Naive thymus-derived CD4-positive, alpha-beta T cell (primary cell): ENCODE measurements at regions not wholly inside any gene's neighbourhood (a gene's known extent, or its start where the extent isn't known, plus 50 kb on each side); places are given as distances from the start of the nearest gene placed in this dataset.
A peak's percentile ranks its signal among the peaks of the same experiment; 100 is the strongest.

Experiments
- ATAC-seq: fragments of 150-1000 bp; cut with Tn5 transposase; 2 replicates; pipeline ENCODE4 v1.10.0; 2021; ENCODE audit warnings: mild to moderate bottlenecking, moderate library complexity
- CTCF ChIA-PET: fragments of 350-600 bp; sonication (Branson Sonifier 250); formaldehyde crosslinking; loops from one replicate; lab custom pipeline; 2021; ENCODE audit warnings: antibody characterized with exemption; lab: Charles Lee
- POLR2A ChIA-PET: fragments of 350-600 bp; sonication (Branson Sonifier 250); formaldehyde crosslinking; loops from one replicate; lab custom pipeline; 2021; ENCODE audit warnings: antibody characterized with exemption, inconsistent platforms; lab: Charles Lee
- DNase-seq, 9 donors: peaks; one replicate each; pipeline versions ENCODE4 v3.0.0 to v3.0.0-alpha.2; 2020 to 2022; ENCODE audit warnings: mixed read lengths in 1 of 9
- H3K27ac ChIP-seq: one replicate; pipeline ENCODE4 v1.7.0; 2013; ENCODE audit warnings: mild to moderate bottlenecking, low read depth, low read length, moderate library complexity
- H3K27me3 ChIP-seq, 2 donors: one replicate each; pipeline ENCODE4 v1.7.0; 2013; ENCODE audit warnings: low read length in 2 of 2, mild to moderate bottlenecking in 2 of 2, moderate library complexity in 2 of 2; ENCODE audit not compliant: control insufficient read depth in 2 of 2, insufficient read depth in 2 of 2
- H3K36me3 ChIP-seq, 3 experiments: 1 replicate in 2 of 3; 2 replicates in 1 of 3; pipeline ENCODE4 v1.7.0; 2013; ENCODE audit warnings: low read length in 3 of 3, mild to moderate bottlenecking in 3 of 3, moderate library complexity in 1 of 3; ENCODE audit not compliant: insufficient read depth in 3 of 3, control insufficient read depth in 2 of 3
- H3K4me1 ChIP-seq, 2 donors: one replicate each; pipeline ENCODE4 v1.7.0; 2013; ENCODE audit warnings: low read length in 2 of 2, mild to moderate bottlenecking in 2 of 2, moderate library complexity in 1 of 2; ENCODE audit not compliant: control insufficient read depth in 2 of 2, insufficient read depth in 2 of 2
- H3K4me3 ChIP-seq: 2 replicates; pipeline ENCODE4 v1.7.0; 2013; ENCODE audit warnings: mild to moderate bottlenecking, low read length
- H3K9me3 ChIP-seq, 3 experiments: 1 replicate in 2 of 3; 2 replicates in 1 of 3; pipeline ENCODE4 v1.7.0; 2013; ENCODE audit warnings: low read length in 3 of 3; ENCODE audit not compliant: control insufficient read depth in 2 of 3
- H3K27ac Mint-ChIP-seq, 9 donors: one replicate each; pipeline ENCODE4 v1.8.0; 2020 to 2022; ENCODE audit warnings: mixed read lengths in 9 of 9, mild to moderate bottlenecking in 8 of 9, moderate library complexity in 5 of 9, inconsistent platforms in 2 of 9
- H3K27me3 Mint-ChIP-seq, 5 donors: one replicate each; pipeline ENCODE4 v1.8.0; 2021 to 2022; ENCODE audit warnings: mixed read lengths in 5 of 5, mild to moderate bottlenecking in 1 of 5
- H3K36me3 Mint-ChIP-seq, 5 donors: one replicate each; pipeline ENCODE4 v1.8.0; 2020 to 2022; ENCODE audit warnings: mixed read lengths in 5 of 5, mild to moderate bottlenecking in 3 of 5, inconsistent platforms in 1 of 5
- H3K4me1 Mint-ChIP-seq, 7 donors: one replicate each; pipeline ENCODE4 v1.8.0; 2020 to 2022; ENCODE audit warnings: mixed read lengths in 7 of 7, mild to moderate bottlenecking in 3 of 7, inconsistent platforms in 1 of 7
- H3K4me3 Mint-ChIP-seq, 10 donors: one replicate each; pipeline ENCODE4 v1.8.0; 2020 to 2022; ENCODE audit warnings: mild to moderate bottlenecking in 10 of 10, mixed read lengths in 10 of 10, moderate library complexity in 6 of 10, inconsistent platforms in 2 of 10
- H3K9me3 Mint-ChIP-seq, 11 donors: one replicate each; pipeline ENCODE4 v1.8.0; 2020 to 2022; ENCODE audit warnings: mixed read lengths in 11 of 11, mild to moderate bottlenecking in 4 of 11, inconsistent platforms in 1 of 11, moderate library complexity in 1 of 11
- intact Hi-C, 2 donors: fragments of 100-400 bp; cut with micrococcal nuclease; formaldehyde crosslinking; loops; one replicate each; pipeline ENCODE4 v1.15.1; 2023

GRCh38 chr5:94021246-94021645 lies 279.8 kb upstream of the POU5F2 start:
- ATAC-seq (no peak), DNase-seq (no peak)
- ChIA-PET POLR2A (no interaction called here), CTCF (no interaction called here)
- Mint-ChIP-seq H3K4me3 (no peak overlapping the region), H3K9me3 (peaks cover 10 to 56% (median 31%) of the 10 kb centered on the region in 11 donors), H3K27ac (no peak overlapping the region), H3K4me1 (peaks cover 0 to 3% (median 0%) of the 10 kb centered on the region in 7 donors), H3K36me3 (peaks cover 36 to 94% (median 89%) of the 10 kb centered on the region in 5 donors), H3K27me3 (no peaks in the 10 kb centered on the region)
- intact Hi-C loops = no loop called here
- peaks cover 0 to 6% (median 0%) of the 10 kb centered on the region in 3 experiments for H3K9me3 ChIP-seq
- H3K27ac ChIP-seq = no peak overlapping the region
- no peaks in the 10 kb centered on the region for H3K27me3 ChIP-seq
- no peaks in the 10 kb centered on the region for H3K4me1 ChIP-seq
- no peak overlapping the region for H3K4me3 ChIP-seq
- H3K36me3 ChIP-seq = peaks cover 0 to 35% (median 0%) of the 10 kb centered on the region in 3 experiments

- peaks cover 46 to 97% (median 95%) of the 10 kb centered on the region in 5 donors for H3K36me3 Mint-ChIP-seq
- ATAC-seq (no peak), DNase-seq (no peak)
- ChIA-PET POLR2A (no interaction called here), CTCF (no interaction called here)
- Histone ChIP-seq H3K4me3 (no peak overlapping the region), H3K27me3 (no peaks in the 10 kb centered on the region), H3K9me3 (peaks cover 0 to 23% (median 0%) of the 10 kb centered on the region in 3 experiments), H3K36me3 (peaks cover 0 to 28% (median 0%) of the 10 kb centered on the region in 3 experiments), H3K27ac (no peak overlapping the region), H3K4me1 (no peaks in the 10 kb centered on the region)
- intact Hi-C loops = no loop called here
- H3K27ac Mint-ChIP-seq = no peak overlapping the region
- no peak overlapping the region for H3K4me3 Mint-ChIP-seq
- H3K27me3 Mint-ChIP-seq = no peaks in the 10 kb centered on the region
- peaks cover 14 to 90% (median 43%) of the 10 kb centered on the region in 11 donors for H3K9me3 Mint-ChIP-seq
- H3K4me1 Mint-ChIP-seq = peaks cover 0 to 4% (median 0%) of the 10 kb centered on the region in 7 donors
Observed at GRCh38 chr5:94017579-94017978, 276.2 kb upstream of the POU5F2 start.

GRCh38 chr5:94010814-94011213 lies 269.4 kb upstream of the POU5F2 start:
- H3K36me3 ChIP-seq = peaks cover 0 to 7% (median 0%) of the 10 kb centered on the region in 3 experiments
- H3K27me3 ChIP-seq = no peaks in the 10 kb centered on the region
- Mint-ChIP-seq H3K9me3 (peaks cover under 1 to 33% (median 16%) of the 10 kb centered on the region in 11 donors), H3K27ac (no peak overlapping the region), H3K4me1 (peaks cover 0 to 9% (median 4%) of the 10 kb centered on the region in 7 donors), H3K36me3 (peaks cover 27 to 70% (median 56%) of the 10 kb centered on the region in 5 donors), H3K4me3 (no peak overlapping the region), H3K27me3 (no peaks in the 10 kb centered on the region)
- no peak overlapping the region for H3K4me3 ChIP-seq
- intact Hi-C loops = no loop called here
- CTCF ChIA-PET = no interaction called here
- H3K4me1 ChIP-seq = no peaks in the 10 kb centered on the region
- ATAC-seq (no peak), DNase-seq (no peak)
- H3K27ac ChIP-seq = no peak overlapping the region
- POLR2A ChIA-PET = no interaction called here
- peaks cover 0 to 13% (median 0%) of the 10 kb centered on the region in 3 experiments for H3K9me3 ChIP-seq

- intact Hi-C loops = no loop called here
- peaks cover 0 to 7% (median 0%) of the 10 kb centered on the region in 3 experiments for H3K36me3 ChIP-seq
- Mint-ChIP-seq H3K27ac (no peak overlapping the region), H3K36me3 (peaks cover 15 to 66% (median 51%) of the 10 kb centered on the region in 5 donors), H3K4me1 (peaks cover 0 to 9% (median 4%) of the 10 kb centered on the region in 7 donors), H3K4me3 (no peak overlapping the region), H3K9me3 (peaks cover 0 to 25% (median 5%) of the 10 kb centered on the region in 11 donors), H3K27me3 (no peaks in the 10 kb centered on the region)
- DNase-seq (no peak), ATAC-seq (no peak)
- POLR2A ChIA-PET = no interaction called here
- no peaks in the 10 kb centered on the region for H3K27me3 ChIP-seq
- H3K4me3 ChIP-seq = no peak overlapping the region
- CTCF ChIA-PET = no interaction called here
- peaks cover 0 to 2% (median 0%) of the 10 kb centered on the region in 3 experiments for H3K9me3 ChIP-seq
- H3K4me1 ChIP-seq = no peaks in the 10 kb centered on the region
- H3K27ac ChIP-seq = no peak overlapping the region
Observed at GRCh38 chr5:94009161-94009560, 267.8 kb upstream of the POU5F2 start.

GRCh38 chr5:93998951-93999455 lies 257.6 kb upstream of the POU5F2 start:
- no peaks in the 10 kb centered on the region for H3K36me3 ChIP-seq
- no peaks in the 10 kb centered on the region for H3K9me3 ChIP-seq
- POLR2A ChIA-PET = no interaction called here
- H3K4me3 Mint-ChIP-seq = no peak overlapping the region
- intact Hi-C loops = no loop called here
- ATAC-seq (no peak), DNase-seq (no peak)
- no peaks in the 10 kb centered on the region for H3K4me1 ChIP-seq
- no peak overlapping the region for H3K27ac Mint-ChIP-seq
- H3K36me3 Mint-ChIP-seq = peaks cover 9 to 61% (median 41%) of the 10 kb centered on the region in 5 donors
- peaks cover 0 to 32% (median 9%) of the 10 kb centered on the region in 11 donors for H3K9me3 Mint-ChIP-seq
- peaks cover 0 to 35% (median 20%) of the 10 kb centered on the region in 7 donors for H3K4me1 Mint-ChIP-seq
- CTCF ChIA-PET = no interaction called here
- H3K4me3 ChIP-seq = no peak overlapping the region
- H3K27me3 ChIP-seq = no peaks in the 10 kb centered on the region
- H3K27ac ChIP-seq = no peak overlapping the region
- H3K27me3 Mint-ChIP-seq = no peaks in the 10 kb centered on the region

GRCh38 chr5:93997562-93997961 lies 256.2 kb upstream of the POU5F2 start:
- peaks cover 0 to 35% (median 20%) of the 10 kb centered on the region in 7 donors for H3K4me1 Mint-ChIP-seq
- H3K4me3 Mint-ChIP-seq = no peak overlapping the region
- peaks cover 0 to 23% (median 9%) of the 10 kb centered on the region in 11 donors for H3K9me3 Mint-ChIP-seq
- no peak overlapping the region for H3K4me3 ChIP-seq
- no peaks in the 10 kb centered on the region for H3K4me1 ChIP-seq
- H3K27ac Mint-ChIP-seq = no peak overlapping the region
- H3K9me3 ChIP-seq = no peaks in the 10 kb centered on the region
- H3K36me3 Mint-ChIP-seq = peaks cover 7 to 56% (median 29%) of the 10 kb centered on the region in 5 donors
- POLR2A ChIA-PET = no interaction called here
- DNase-seq (no peak), ATAC-seq (no peak)
- CTCF ChIA-PET = no interaction called here
- H3K27me3 ChIP-seq = no peaks in the 10 kb centered on the region
- no peaks in the 10 kb centered on the region for H3K36me3 ChIP-seq
- no peaks in the 10 kb centered on the region for H3K27me3 Mint-ChIP-seq
- H3K27ac ChIP-seq = no peak overlapping the region
- intact Hi-C loops = no loop called here

GRCh38 chr5:93995126-93995621 lies 253.8 kb upstream of the POU5F2 start:
- Mint-ChIP-seq H3K36me3 (peaks cover 0 to 45% (median 15%) of the 10 kb centered on the region in 5 donors), H3K9me3 (peaks cover 0 to 3% (median 0%) of the 10 kb centered on the region in 11 donors), H3K27me3 (no peaks in the 10 kb centered on the region), H3K27ac (no peak overlapping the region), H3K4me3 (no peak overlapping the region), H3K4me1 (peaks cover 0 to 38% (median 26%) of the 10 kb centered on the region in 7 donors)
- ChIA-PET CTCF (no interaction called here), POLR2A (no interaction called here)
- H3K27me3 ChIP-seq = no peaks in the 10 kb centered on the region
- no peak overlapping the region for H3K4me3 ChIP-seq
- ATAC-seq (peak; percentile 70), DNase-seq (no peak)
- H3K4me1 ChIP-seq = no peaks in the 10 kb centered on the region
- H3K27ac ChIP-seq = no peak overlapping the region
- no peaks in the 10 kb centered on the region for H3K36me3 ChIP-seq
- intact Hi-C loops = no loop called here
- H3K9me3 ChIP-seq = no peaks in the 10 kb centered on the region
